DOHH2 (cell line): ENCODE measurements at regions not wholly inside any gene's neighbourhood (a gene's known extent, or its start where the extent isn't known, plus 50 kb on each side); places are given as distances from the start of the nearest gene placed in this dataset.
A peak's percentile ranks its signal among the peaks of the same experiment; 100 is the strongest.

Experiments used
- H3F3A ChIP-seq: fragments of 200-600 bp; sonication (generic), shearing (Covaris generic); 2 replicates; pipeline ENCODE4 v1.6.0; 2016; ENCODE audit warnings: antibody characterized with exemption, mild to moderate bottlenecking; ENCODE audit not compliant: control insufficient read depth, insufficient read depth
- H3K27ac ChIP-seq: fragments of 200-600 bp; sonication (generic); 2 replicates; pipeline ENCODE4 v1.5.1; 2014; ENCODE audit warnings: low read depth, mild to moderate bottlenecking, low read length, moderate library complexity
- H3K27me3 ChIP-seq: fragments of 200-600 bp; sonication (generic); 2 replicates; pipeline ENCODE4 v1.6.1; 2014; ENCODE audit warnings: mild to moderate bottlenecking, low read length, mixed read lengths; ENCODE audit not compliant: control insufficient read depth
- H3K36me3 ChIP-seq: fragments of 200-600 bp; sonication (generic); 2 replicates; pipeline ENCODE4 v1.6.1; 2014; ENCODE audit warnings: mild to moderate bottlenecking, low read length, moderate library complexity, mixed read lengths; ENCODE audit not compliant: control insufficient read depth
- H3K4me1 ChIP-seq: fragments of 200-600 bp; sonication (generic); 2 replicates; pipeline ENCODE4 v1.6.1; 2014; ENCODE audit warnings: mild to moderate bottlenecking, low read length, mixed read lengths; ENCODE audit not compliant: control insufficient read depth
- H3K4me2 ChIP-seq: fragments of 200-600 bp; sonication (generic); 2 replicates; pipeline ENCODE4 v1.6.0; 2014; ENCODE audit warnings: mild to moderate bottlenecking, low read length, moderate library complexity
- H3K4me3 ChIP-seq: fragments of 200-600 bp; sonication (generic); 2 replicates; pipeline ENCODE4 v1.5.1; 2014; ENCODE audit warnings: mild to moderate bottlenecking, low read length, mixed read lengths
- H3K79me2 ChIP-seq: fragments of 200-600 bp; sonication (generic); 2 replicates; pipeline ENCODE4 v1.6.1; 2014; ENCODE audit warnings: mild to moderate bottlenecking, low read length, mixed read lengths; ENCODE audit not compliant: control insufficient read depth
- H3K9me2 ChIP-seq: fragments of 200-600 bp; sonication (generic); replicated peaks from 2 replicates; pipeline ENCODE4 v1.6.1; 2014; ENCODE audit warnings: mild to moderate bottlenecking, low read length, mixed read lengths; ENCODE audit not compliant: control insufficient read depth
- H3K9me3 ChIP-seq: fragments of 200-600 bp; sonication (generic); 2 replicates; pipeline ENCODE4 v1.6.1; 2014; ENCODE audit warnings: antibody characterized with exemption, low read length, mixed read lengths; ENCODE audit not compliant: control insufficient read depth, insufficient read depth
- H4K20me1 ChIP-seq: fragments of 200-600 bp; sonication (generic); 2 replicates; pipeline ENCODE4 v1.6.0; 2014; ENCODE audit warnings: low read depth, mild to moderate bottlenecking, antibody characterized with exemption, low read length, moderate library complexity; ENCODE audit not compliant: control insufficient read depth, insufficient read depth
- CTCF ChIP-seq: fragments of 200-600 bp; sonication (generic); IDR thresholded peaks from one replicate; pipeline ENCODE4 v1.5.1; 2014; ENCODE audit warnings: antibody characterized with exemption, mild to moderate bottlenecking, low read depth, low read length; ENCODE audit not compliant: poor library complexity, severe bottlenecking
- EZH2phosphoT487 ChIP-seq: fragments of 200-600 bp; sonication (generic); IDR thresholded peaks from 2 replicates; pipeline ENCODE4 v1.6.1; 2017; ENCODE audit warnings: borderline replicate concordance, mild to moderate bottlenecking, antibody characterized with exemption, low read length, moderate library complexity, mixed read lengths

- no peak overlapping the region for H3K27ac ChIP-seq
- no peak for TF ChIP-seq EZH2phosphoT487
- no peak for TF ChIP-seq CTCF
- no peaks in the 10 kb centered on the region for H3K79me2 ChIP-seq
- no peaks in the 10 kb centered on the region for H3K9me2 ChIP-seq
- no peaks in the 10 kb centered on the region for H3K36me3 ChIP-seq
- no peaks in the 10 kb centered on the region for H3K27me3 ChIP-seq
- no peaks in the 10 kb centered on the region for H3K9me3 ChIP-seq
- no peaks in the 10 kb centered on the region for H3K4me1 ChIP-seq
- H3F3A ChIP-seq = no peaks in the 10 kb centered on the region
- no peak overlapping the region for H3K4me3 ChIP-seq
- H3K4me2 ChIP-seq = no peak overlapping the region
- no peaks in the 10 kb centered on the region for H4K20me1 ChIP-seq
Observed at GRCh38 chr12:39112064-39112463, 206.7 kb upstream of the CPNE8 start.

GRCh38 chr12:39105111-39105510 lies 199.7 kb upstream of the CPNE8 start:
- Histone ChIP-seq H3K9me2 (no peaks in the 10 kb centered on the region), H4K20me1 (no peaks in the 10 kb centered on the region), H3K4me2 (no peak overlapping the region), H3K79me2 (no peaks in the 10 kb centered on the region), H3F3A (no peaks in the 10 kb centered on the region), H3K27ac (no peak overlapping the region), H3K4me1 (no peaks in the 10 kb centered on the region), H3K4me3 (no peak overlapping the region), H3K27me3 (no peaks in the 10 kb centered on the region), H3K36me3 (no peaks in the 10 kb centered on the region), H3K9me3 (no peaks in the 10 kb centered on the region)
- TF ChIP-seq CTCF (no peak), EZH2phosphoT487 (no peak)

DNA sequence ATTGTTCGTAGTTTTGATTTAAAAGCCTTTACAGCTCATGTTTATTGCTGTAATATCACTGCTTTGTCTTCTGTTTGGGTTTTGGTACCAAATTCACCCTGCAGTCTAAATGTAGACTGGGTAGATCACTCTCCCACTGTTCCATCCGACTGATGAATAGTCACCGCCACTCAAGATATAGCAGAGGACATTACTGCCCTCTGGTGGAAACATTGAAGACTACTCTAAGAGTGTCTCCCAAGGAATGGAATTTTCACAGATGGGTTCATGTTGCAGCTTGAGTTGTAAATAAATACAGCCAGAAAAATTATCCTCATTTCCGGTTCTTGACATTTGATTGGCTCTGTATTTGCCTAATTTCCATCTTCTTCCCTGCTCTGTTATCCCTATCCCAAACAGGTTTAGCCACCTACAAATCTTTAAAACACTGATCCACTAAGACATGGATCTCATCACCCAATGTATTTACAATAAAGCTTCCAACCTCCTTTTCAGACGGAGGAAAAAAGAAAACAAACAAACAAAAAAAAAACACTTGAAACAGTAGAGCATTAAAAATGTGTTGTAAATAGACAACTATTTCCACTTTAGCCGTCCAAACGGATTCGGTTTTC lies 198.3 kb upstream of the CPNE8 start:
- TF ChIP-seq CTCF = peak; percentile 72
- TF ChIP-seq EZH2phosphoT487 = no peak
- H3F3A ChIP-seq = no peaks in the 10 kb centered on the region

More for the DNA sequence above, 198.3 kb upstream of the CPNE8 start:
- Histone ChIP-seq H3K4me2 (no peak overlapping the region), H3K9me2 (no peaks in the 10 kb centered on the region), H3K4me1 (no peaks in the 10 kb centered on the region), H3K4me3 (no peak overlapping the region), H3K27me3 (no peaks in the 10 kb centered on the region), H4K20me1 (no peaks in the 10 kb centered on the region), H3K27ac (no peak overlapping the region), H3K9me3 (no peaks in the 10 kb centered on the region), H3K36me3 (no peaks in the 10 kb centered on the region), H3K79me2 (no peaks in the 10 kb centered on the region)
